IMR-90 (cell line): ENCODE measurements at regions not wholly inside any gene's neighbourhood (a gene's known extent, or its start where the extent isn't known, plus 50 kb on each side); places are given as distances from the start of the nearest gene placed in this dataset.

Source experiments
- ATAC-seq: fragments of 200-7000 bp; cut with Tn5 transposase; 2 replicates; pipeline ENCODE4 v1.9.1; 2020; ENCODE audit warnings: low read depth, mild to moderate bottlenecking, moderate library complexity
- BruUV-seq: library from RNA; stranded (reverse); fragments of 400-500 nt; replicated peaks from 2 replicates; lab custom pipeline; 2021; lab: Mats Ljungman, UMichigan
- CTCF ChIA-PET: fragments of 300-600 bp; formaldehyde crosslinking; extraction: SDS; loops from one replicate; lab custom pipeline; 2021; ENCODE audit warnings: antibody characterized with exemption; lab: Yijun Ruan, JAX
- POLR2A ChIA-PET: fragments of 300-600 bp; sonication (Branson Sonifier 250); formaldehyde crosslinking; loops from one replicate; lab custom pipeline; 2022; ENCODE audit warnings: antibody characterized with exemption; ENCODE audit not compliant: unreplicated experiment; lab: Charles Lee
- DNase-seq: peaks from one replicate; pipeline ENCODE4 v3.0.0; 2013
- H2AFZ ChIP-seq: replicated peaks from 2 replicates; pipeline ENCODE3; 2013; ENCODE audit warnings: low read length, mild to moderate bottlenecking; ENCODE audit not compliant: poor library complexity
- H2AK5ac ChIP-seq: 2 replicates; pipeline ENCODE4 v1.6.1; 2013; ENCODE audit warnings: low read depth, low read length, inconsistent platforms
- H2AK9ac ChIP-seq: replicated peaks from 2 replicates; pipeline ENCODE3; 2013; ENCODE audit warnings: mild to moderate bottlenecking, low read depth, low read length, moderate library complexity; ENCODE audit not compliant: poor library complexity
- H2BK120ac ChIP-seq: 2 replicates; pipeline ENCODE4 v1.6.1; 2013; ENCODE audit warnings: low read depth, low read length, inconsistent platforms
- H2BK15ac ChIP-seq: 3 replicates; pipeline ENCODE4 v1.6.1; 2013; ENCODE audit warnings: low read depth, low read length, inconsistent platforms
- H2BK20ac ChIP-seq: 2 replicates; pipeline ENCODE4 v1.6.1; 2013; ENCODE audit warnings: low read depth, mild to moderate bottlenecking, inconsistent platforms, low read length, moderate library complexity
- H2BK5ac ChIP-seq: 2 replicates; pipeline ENCODE4 v1.6.1; 2013; ENCODE audit warnings: mild to moderate bottlenecking, low read depth, low read length, inconsistent platforms; ENCODE audit not compliant: poor library complexity, severe bottlenecking
- H3K14ac ChIP-seq: replicated peaks from 2 replicates; pipeline ENCODE4 v1.6.1; 2013; ENCODE audit warnings: low read depth, low read length, inconsistent platforms
- H3K18ac ChIP-seq: 2 replicates; pipeline ENCODE4 v1.6.1; 2013; ENCODE audit warnings: low read depth, low read length, control low read depth
- H3K23ac ChIP-seq: 2 replicates; pipeline ENCODE4 v1.6.1; 2013; ENCODE audit warnings: low read depth, low read length, inconsistent platforms
- H3K27ac ChIP-seq: 2 replicates; pipeline ENCODE4 v1.5.1; 2013; ENCODE audit warnings: mild to moderate bottlenecking, control low read depth, low read length; ENCODE audit not compliant: insufficient read depth
- H3K27me3 ChIP-seq: 2 replicates; pipeline ENCODE4 v1.6.1; 2013; ENCODE audit warnings: low read length; ENCODE audit not compliant: control insufficient read depth, insufficient read depth
- H3K36me3 ChIP-seq: 2 replicates; pipeline ENCODE4 v1.6.1; 2013; ENCODE audit warnings: low read length, mixed read lengths; ENCODE audit not compliant: control insufficient read depth, insufficient read depth
- H3K4ac ChIP-seq: 2 replicates; pipeline ENCODE4 v1.6.1; 2013; ENCODE audit warnings: low read depth, low read length, inconsistent platforms
- H3K4me1 ChIP-seq: 2 replicates; pipeline ENCODE4 v1.6.1; 2013; ENCODE audit warnings: low read length, mixed read lengths; ENCODE audit not compliant: control insufficient read depth, insufficient read depth
- H3K4me2 ChIP-seq: 2 replicates; pipeline ENCODE4 v1.6.1; 2013; ENCODE audit warnings: low read depth, mild to moderate bottlenecking, control low read depth, low read length, moderate library complexity
- H3K4me3 ChIP-seq: 2 replicates; pipeline ENCODE4 v1.5.1; 2013; ENCODE audit warnings: low read depth, mild to moderate bottlenecking, control low read depth, low read length, moderate library complexity; ENCODE audit not compliant: insufficient read depth
- H3K56ac ChIP-seq: 2 replicates; pipeline ENCODE4 v1.6.1; 2013; ENCODE audit warnings: low read length, inconsistent platforms; ENCODE audit not compliant: insufficient read depth; ENCODE audit errors: extremely low read depth
- H3K79me1 ChIP-seq, 2 experiments: 2 replicates each; pipeline ENCODE4 v1.6.1; 2013; ENCODE audit warnings: low read length in 2 of 2, inconsistent platforms in 1 of 2, low read depth in 1 of 2
- H3K9ac ChIP-seq: 2 replicates; pipeline ENCODE4 v1.6.1; 2013; ENCODE audit warnings: low read depth, low read length, control low read depth
- H3K9me1 ChIP-seq: 2 replicates; pipeline ENCODE4 v1.6.1; 2013; ENCODE audit warnings: low read length, inconsistent platforms; ENCODE audit not compliant: insufficient read depth
- H3K9me3 ChIP-seq: 2 replicates; pipeline ENCODE4 v1.6.1; 2013; ENCODE audit warnings: low read length; ENCODE audit not compliant: control insufficient read depth, insufficient read depth
- H4K20me1 ChIP-seq: 2 replicates; pipeline ENCODE4 v1.6.1; 2013; ENCODE audit warnings: low read length, inconsistent platforms; ENCODE audit not compliant: insufficient read depth
- H4K5ac ChIP-seq: 2 replicates; pipeline ENCODE4 v1.6.1; 2013; ENCODE audit warnings: mild to moderate bottlenecking, low read depth, low read length, control low read depth
- H4K8ac ChIP-seq, 2 experiments: 2 replicates each; pipeline ENCODE4 v1.6.1; 2013; ENCODE audit warnings: low read depth in 2 of 2, low read length in 2 of 2, control low read depth in 1 of 2, inconsistent platforms in 1 of 2
- H4K91ac ChIP-seq: 2 replicates; pipeline ENCODE4 v1.6.1; 2013; ENCODE audit warnings: low read depth, low read length, inconsistent platforms; ENCODE audit not compliant: insufficient read depth
- FOS ChIP-seq: fragments of 150-350 bp; IDR thresholded peaks from 2 replicates; pipeline ENCODE4 v1.6.1; 2016; ENCODE audit warnings: low read depth, low read length
- POLR2A ChIP-seq: IDR thresholded peaks from 2 replicates; pipeline ENCODE4 v1.6.1; 2012; ENCODE audit warnings: mild to moderate bottlenecking, low read depth, low read length
- WGBS, 2 experiments: methylation state at CpG; one replicate each; pipeline versions ENCODE4 v1.1.5 to v1.1.7; 2013; ENCODE audit warnings: missing lambda C conversion rate in 2 of 2; ENCODE audit not compliant: insufficient read length in 1 of 2; ENCODE audit errors: extremely low coverage in 2 of 2; 5-methylcytosine and 5-hydroxymethylcytosine counted together
- dilution Hi-C: fragments of 300-500 bp; cut with HindIII; formaldehyde crosslinking; loops from one replicate; pipeline ENCODE4 v1.14.3; 2018; ENCODE audit warnings: low sequenced_read_pairs; ENCODE audit not compliant: unreplicated experiment
- in situ Hi-C: fragments of 300-500 bp; cut with MboI; formaldehyde crosslinking; loops from 3 replicates; pipeline ENCODE4 v1.14.3; 2019; ENCODE audit warnings: low sequenced_read_pairs, inconsistent platforms, mixed read lengths
- intact Hi-C: fragments of 100-400 bp; cut with micrococcal nuclease; formaldehyde crosslinking; loops from 2 replicates; pipeline ENCODE4 v1.10.0; 2022

- no peak overlapping the region for H3K27ac ChIP-seq
- no peak overlapping the region for H3K4ac ChIP-seq
- no peak overlapping the region for H3K18ac ChIP-seq
- no peak overlapping the region for H2AK5ac ChIP-seq
- no peaks in the 10 kb centered on the region for H3K79me1 ChIP-seq
- H2BK5ac ChIP-seq = no peak overlapping the region
- no peak overlapping the region for H3K9ac ChIP-seq
- CTCF ChIA-PET = no interaction called here
- no peak overlapping the region for H2AK9ac ChIP-seq
- no peak overlapping the region for H4K91ac ChIP-seq
- no peak overlapping the region for H3K4me3 ChIP-seq
- H3K27me3 ChIP-seq = no peaks in the 10 kb centered on the region
- H3K14ac ChIP-seq = no peak overlapping the region
- DNase-seq (no peak), ATAC-seq (no peak)
- dilution Hi-C loops = no loop called here
- no peak overlapping the region for H3K23ac ChIP-seq
- POLR2A ChIA-PET = no interaction called here
- WGBS, 2 experiments = no CpG with 5 or more reads among the region's 6 CpGs
- no peaks in the 10 kb centered on the region for H3K36me3 ChIP-seq
- H4K8ac ChIP-seq = no peak overlapping the region
- no peak overlapping the region for H2BK20ac ChIP-seq
- in situ Hi-C loops = no loop called here
- H2AFZ ChIP-seq = no peak overlapping the region
- no peak overlapping the region for H3K4me2 ChIP-seq
- H2BK15ac ChIP-seq = no peak overlapping the region
- no peak overlapping the region for H4K5ac ChIP-seq
- H3K9me3 ChIP-seq = no peaks in the 10 kb centered on the region
- no peak overlapping the region for H2BK120ac ChIP-seq
- intact Hi-C loops = no loop called here
- TF ChIP-seq FOS = no peak
- no peak for TF ChIP-seq POLR2A
- BruUV-seq = no TSS peak
- no peak overlapping the region for H3K56ac ChIP-seq
- peaks cover 6% of the 10 kb centered on the region for H3K9me1 ChIP-seq
- H4K20me1 ChIP-seq = no peaks in the 10 kb centered on the region
- peaks cover under 1% of the 10 kb centered on the region for H3K4me1 ChIP-seq
Measured at GRCh38 chr13:44112700-44113329, 233.1 kb downstream of the LACC1 start.
